NCI-H524 (cell line): ENCODE measurements at regions not wholly inside any gene's neighbourhood (a gene's known extent, or its start where the extent isn't known, plus 50 kb on each side); places are given as distances from the start of the nearest gene placed in this dataset.
"Not testable (repeated sequence)": the region's sequence is repeated elsewhere in the genome, so short reads cannot be mapped to it uniquely, and the experiment has no call there.

ENCODE experiments used
- DNase-seq, 2 experiments: peaks; one replicate each; lab custom pipeline; 2025; lab: John Stamatoyannopoulos, UW

- no peak for DNase-seq
Observed at GRCh38 chr11:25615069-25615468, 716.9 kb upstream of the ANO3 start.

GRCh38 chr11:25615841-25616240 is 716.1 kb upstream of the ANO3 start:
- no peak for DNase-seq

GRCh38 chr11:25625094-25625493 is 706.8 kb upstream of the ANO3 start:
- no peak for DNase-seq

GRCh38 chr11:25628030-25628429 is 703.9 kb upstream of the ANO3 start:
- DNase-seq, result no peak

GRCh38 chr11:25633230-25633629 is 698.7 kb upstream of the ANO3 start:
- no peak for DNase-seq

GRCh38 chr11:25649220-25649619 is 682.7 kb upstream of the ANO3 start:
- not testable (repeated sequence) for DNase-seq

GRCh38 chr11:25650319-25650718 is 681.6 kb upstream of the ANO3 start:
- no peak for DNase-seq

- DNase-seq, result no peak
Observed at GRCh38 chr11:25655636-25656035, 676.3 kb upstream of the ANO3 start.

- no peak for DNase-seq
Observed at GRCh38 chr11:25658916-25659315, 673.0 kb upstream of the ANO3 start.

- DNase-seq, result no peak
Observed at GRCh38 chr11:25659706-25660105, 672.2 kb upstream of the ANO3 start.

GRCh38 chr11:25667871-25668270 is 664.1 kb upstream of the ANO3 start:
- no peak for DNase-seq

- DNase-seq, result no peak
Observed at GRCh38 chr11:25691959-25692358, 640.0 kb upstream of the ANO3 start.

- no peak for DNase-seq
Observed at GRCh38 chr11:25702417-25702816, 629.5 kb upstream of the ANO3 start.

GRCh38 chr11:25710975-25711374 is 621.0 kb upstream of the ANO3 start:
- DNase-seq, result no peak

- DNase-seq, result no peak
Observed at GRCh38 chr11:25727944-25728343, 604.0 kb upstream of the ANO3 start.

- no peak for DNase-seq
Observed at GRCh38 chr11:25730230-25730629, 601.7 kb upstream of the ANO3 start.

GRCh38 chr11:25733777-25734176 is 598.2 kb upstream of the ANO3 start:
- DNase-seq, result no peak

- no peak for DNase-seq
Observed at GRCh38 chr11:25734591-25735211, 597.2 kb upstream of the ANO3 start.

GRCh38 chr11:25737071-25737675 is 594.8 kb upstream of the ANO3 start:
- no peak for DNase-seq

- DNase-seq, result no peak
Observed at GRCh38 chr11:25741886-25742285, 590.0 kb upstream of the ANO3 start.

- no peak for DNase-seq
Observed at GRCh38 chr11:25742800-25743199, 589.1 kb upstream of the ANO3 start.

- no peak for DNase-seq
Observed at GRCh38 chr11:25755381-25755780, 576.5 kb upstream of the ANO3 start.

GRCh38 chr11:25755918-25756584 is 575.9 kb upstream of the ANO3 start:
- DNase-seq, result no peak
